HL-60 (cell line): ENCODE measurements at regions not wholly inside any gene's neighbourhood (a gene's known extent, or its start where the extent isn't known, plus 50 kb on each side); places are given as distances from the start of the nearest gene placed in this dataset.

Experiments
- DNase-seq, 2 experiments: peaks; one replicate each; pipeline ENCODE4 v3.0.0-alpha.2; 2010 to 2020; ENCODE audit warnings: low read depth in 1 of 2, low spot score in 1 of 2
- H3K27ac ChIP-seq: fragments of 250-450 bp; sonication (Bioruptor Pico); replicated peaks from 2 replicates; pipeline ENCODE4 v1.5.1; 2020; ENCODE audit warnings: mild to moderate bottlenecking, moderate library complexity
- H3K27me3 ChIP-seq: fragments of 250-450 bp; sonication (Bioruptor Pico); 2 replicates; pipeline ENCODE4 v1.5.1; 2021; ENCODE audit warnings: mild to moderate bottlenecking, moderate library complexity; ENCODE audit not compliant: insufficient read depth, poor library complexity, severe bottlenecking
- H3K4me3 ChIP-seq: replicated peaks from 2 replicates; pipeline ENCODE4 v1.5.1; 2011; ENCODE audit warnings: mild to moderate bottlenecking, control low read depth, low read length; ENCODE audit not compliant: insufficient read depth
- CTCF ChIP-seq: IDR thresholded peaks from one replicate; pipeline ENCODE4 v1.5.1; 2011; ENCODE audit warnings: low read length, control low read depth, inconsistent platforms; ENCODE audit not compliant: insufficient read depth
- GABPA ChIP-seq: IDR thresholded peaks from 2 replicates; pipeline ENCODE4 v1.6.1; 2012; ENCODE audit warnings: low read depth
- POLR2AphosphoS5 ChIP-seq: IDR thresholded peaks from 2 replicates; pipeline ENCODE4 v1.6.1; 2012; ENCODE audit warnings: low read depth
- REST ChIP-seq: IDR thresholded peaks from 2 replicates; pipeline ENCODE4 v1.6.1; 2012; ENCODE audit warnings: low read depth; ENCODE audit not compliant: insufficient replicate concordance
- SPI1 ChIP-seq: IDR thresholded peaks from 2 replicates; pipeline ENCODE4 v1.6.1; 2012; ENCODE audit warnings: low read depth, mild to moderate bottlenecking, borderline replicate concordance

- no peak overlapping the region for H3K4me3 ChIP-seq
- no peak for DNase-seq
- TF ChIP-seq CTCF (no peak), POLR2AphosphoS5 (no peak), GABPA (no peak), SPI1 (no peak), REST (no peak)
- no peak overlapping the region for H3K27ac ChIP-seq
- H3K27me3 ChIP-seq, result no peaks in the 10 kb centered on the region
Measured at GRCh38 chr10:44083719-44084400, 301.0 kb downstream of the CXCL12 start.

GRCh38 chr10:44071479-44071878 is 313.4 kb downstream of the CXCL12 start:
- no peak for TF ChIP-seq REST
- TF ChIP-seq GABPA, result no peak
- no peak for TF ChIP-seq POLR2AphosphoS5
- TF ChIP-seq SPI1, result no peak
- TF ChIP-seq CTCF, result no peak
- Histone ChIP-seq H3K27ac (no peak overlapping the region), H3K4me3 (no peak overlapping the region), H3K27me3 (no peaks in the 10 kb centered on the region)
- no peak for DNase-seq

- DNase-seq, result no peak
- H3K27me3 ChIP-seq, result no peaks in the 10 kb centered on the region
- H3K27ac ChIP-seq, result no peak overlapping the region
- no peak overlapping the region for H3K4me3 ChIP-seq
- TF ChIP-seq CTCF, result no peak
- no peak for TF ChIP-seq REST
- no peak for TF ChIP-seq SPI1
- no peak for TF ChIP-seq POLR2AphosphoS5
- no peak for TF ChIP-seq GABPA
Measured at GRCh38 chr10:44070282-44070681, 314.6 kb downstream of the CXCL12 start.
